Thyroid gland (tissue), 4 donors: ENCODE measurements at regions not wholly inside any gene's neighbourhood (a gene's known extent, or its start where the extent isn't known, plus 50 kb on each side); places are given as distances from the start of the nearest gene placed in this dataset.
"Not testable (repeated sequence)": the region's sequence is repeated elsewhere in the genome, so short reads cannot be mapped to it uniquely, and the experiment has no call there.

Experiments
- POLR2A ChIP-seq, 2 donors: fragments of 450-650 bp; IDR thresholded peaks; one replicate each; pipeline ENCODE4 v1.6.1; 2017; ENCODE audit warnings: antibody characterized with exemption in 2 of 2, mild to moderate bottlenecking in 2 of 2, moderate library complexity in 1 of 2
- TF ChIP-seq, protein P1 (sequence below), 6 experiments: fragments of 200-600 bp in 3 of 6; fragments of 450-650 bp in 3 of 6; sonication (generic) in 3 of 6; IDR thresholded peaks; one replicate each; pipeline ENCODE4 v1.5.1; 2016 to 2019; ENCODE audit warnings: antibody characterized with exemption in 6 of 6, mild to moderate bottlenecking in 2 of 6, inconsistent platforms in 1 of 6, moderate library complexity in 1 of 6

DNA sequence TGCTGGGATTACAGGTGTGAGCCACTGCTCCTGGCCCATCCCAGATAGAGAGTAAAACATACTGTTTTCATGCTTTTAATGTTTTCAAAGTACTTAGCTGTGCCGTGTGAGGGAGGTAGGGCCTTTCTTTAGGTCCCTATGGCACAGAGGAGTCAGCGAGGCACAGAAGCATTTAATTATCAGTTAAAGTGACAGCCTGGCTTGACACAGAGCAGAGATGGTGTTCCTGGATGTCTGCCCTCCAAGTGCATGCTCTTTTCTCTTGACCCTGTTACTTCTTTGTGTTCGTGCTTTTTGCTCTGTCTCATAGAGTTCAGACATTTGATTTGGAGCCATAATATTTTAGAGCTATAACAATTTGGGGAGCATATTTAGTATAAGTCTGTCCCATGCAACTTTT lies 199.5 kb downstream of the ANKRD36 start:
- TF ChIP-seq, protein P1, sequence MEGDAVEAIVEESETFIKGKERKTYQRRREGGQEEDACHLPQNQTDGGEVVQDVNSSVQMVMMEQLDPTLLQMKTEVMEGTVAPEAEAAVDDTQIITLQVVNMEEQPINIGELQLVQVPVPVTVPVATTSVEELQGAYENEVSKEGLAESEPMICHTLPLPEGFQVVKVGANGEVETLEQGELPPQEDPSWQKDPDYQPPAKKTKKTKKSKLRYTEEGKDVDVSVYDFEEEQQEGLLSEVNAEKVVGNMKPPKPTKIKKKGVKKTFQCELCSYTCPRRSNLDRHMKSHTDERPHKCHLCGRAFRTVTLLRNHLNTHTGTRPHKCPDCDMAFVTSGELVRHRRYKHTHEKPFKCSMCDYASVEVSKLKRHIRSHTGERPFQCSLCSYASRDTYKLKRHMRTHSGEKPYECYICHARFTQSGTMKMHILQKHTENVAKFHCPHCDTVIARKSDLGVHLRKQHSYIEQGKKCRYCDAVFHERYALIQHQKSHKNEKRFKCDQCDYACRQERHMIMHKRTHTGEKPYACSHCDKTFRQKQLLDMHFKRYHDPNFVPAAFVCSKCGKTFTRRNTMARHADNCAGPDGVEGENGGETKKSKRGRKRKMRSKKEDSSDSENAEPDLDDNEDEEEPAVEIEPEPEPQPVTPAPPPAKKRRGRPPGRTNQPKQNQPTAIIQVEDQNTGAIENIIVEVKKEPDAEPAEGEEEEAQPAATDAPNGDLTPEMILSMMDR (IDR thresholded peaks at IDR 0.05), result not testable (repeated sequence)
- not testable (repeated sequence) for TF ChIP-seq POLR2A (IDR thresholded peaks at IDR 0.05)
